ENCODE measurements at regions not wholly inside any gene's neighbourhood (a gene's known extent, or its start where the extent isn't known, plus 50 kb on each side); places are given as distances from the start of the nearest gene placed in this dataset.

DNA sequence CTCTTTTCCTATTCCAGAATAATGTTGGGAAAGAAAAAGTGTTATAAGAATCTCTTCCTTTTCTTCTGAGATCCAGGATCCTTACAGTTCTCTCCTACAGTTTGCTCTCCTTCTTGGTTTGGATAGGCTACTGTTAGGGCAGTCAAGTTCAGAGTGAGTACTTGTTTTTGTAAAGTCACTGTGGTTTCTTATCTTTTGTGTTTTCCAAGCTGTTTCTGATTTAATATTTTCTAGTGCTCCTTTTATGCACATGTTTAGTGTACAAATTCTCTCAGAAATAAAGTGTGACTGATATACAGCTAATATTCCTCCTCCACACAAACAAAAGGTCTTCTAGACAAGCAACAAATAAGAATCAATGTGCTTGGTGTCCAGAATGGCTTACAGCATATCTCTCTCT lies 107.7 kb downstream of the BACH1 start:
- peaks cover 2% of the 10 kb centered on the region for H3K9me3 Mint-ChIP-seq (ENCODE audit: low read depth, unreplicated experiment)
- CTCF ChIA-PET: no interaction called here

GRCh38 chr21:29407571-29407970 lies 108.8 kb downstream of the BACH1 start:
- no peak for TF ChIP-seq CTCF (IDR thresholded peaks at IDR 0.05; ENCODE audit: unreplicated experiment)
- CTCF ChIA-PET: no interaction called here
- intact Hi-C loops (cut with micrococcal nuclease; ENCODE audit: unreplicated experiment): no loop called here
- no peaks in the 10 kb centered on the region for H3K36me3 Mint-ChIP-seq (ENCODE audit: insufficient read depth, unreplicated experiment)
- BruUV-seq (replicated peaks): no TSS peak
- no peak for DNase-seq
- peaks cover 9% of the 10 kb centered on the region for H3K4me1 Mint-ChIP-seq (ENCODE audit: low read depth, unreplicated experiment)
- no peak overlapping the region for H3K27ac Mint-ChIP-seq (ENCODE audit: unreplicated experiment)
- peaks cover 2% of the 10 kb centered on the region for H3K9me3 Mint-ChIP-seq (ENCODE audit: low read depth, unreplicated experiment)
- H3K27me3 Mint-ChIP-seq (ENCODE audit: unreplicated experiment): no peaks in the 10 kb centered on the region
- no peak overlapping the region for H3K4me3 Mint-ChIP-seq (ENCODE audit: low read depth, unreplicated experiment)

More for the DNA sequence above, 107.7 kb downstream of the BACH1 start:
- Mint-ChIP-seq H3K4me1 (ENCODE audit: low read depth, unreplicated experiment) (peaks cover 9% of the 10 kb centered on the region), H3K4me3 (ENCODE audit: low read depth, unreplicated experiment) (no peak overlapping the region), H3K36me3 (ENCODE audit: insufficient read depth, unreplicated experiment) (no peaks in the 10 kb centered on the region), H3K27me3 (ENCODE audit: unreplicated experiment) (no peaks in the 10 kb centered on the region), H3K27ac (ENCODE audit: unreplicated experiment) (no peak overlapping the region)
- no peak for TF ChIP-seq CTCF (IDR thresholded peaks at IDR 0.05; ENCODE audit: unreplicated experiment)
- DNase-seq: no peak
- no TSS peak for BruUV-seq (replicated peaks)
- intact Hi-C loops (cut with micrococcal nuclease; ENCODE audit: unreplicated experiment): no loop called here

- H3K9me3 Mint-ChIP-seq (ENCODE audit: low read depth, unreplicated experiment): no peaks in the 10 kb centered on the region
- DNase-seq: no peak
- H3K36me3 Mint-ChIP-seq (ENCODE audit: insufficient read depth, unreplicated experiment): no peaks in the 10 kb centered on the region
- no TSS peak for BruUV-seq (replicated peaks)
- TF ChIP-seq CTCF (IDR thresholded peaks at IDR 0.05; ENCODE audit: unreplicated experiment): no peak
- CTCF ChIA-PET: no interaction called here
- no peaks in the 10 kb centered on the region for H3K4me1 Mint-ChIP-seq (ENCODE audit: low read depth, unreplicated experiment)
- H3K27me3 Mint-ChIP-seq (ENCODE audit: unreplicated experiment): no peaks in the 10 kb centered on the region
- intact Hi-C loops (cut with micrococcal nuclease; ENCODE audit: unreplicated experiment): no loop called here
- H3K27ac Mint-ChIP-seq (ENCODE audit: unreplicated experiment): no peak overlapping the region
- no peak overlapping the region for H3K4me3 Mint-ChIP-seq (ENCODE audit: low read depth, unreplicated experiment)
Measured at GRCh38 chr21:29413683-29414082, 115.0 kb downstream of the BACH1 start.

- Mint-ChIP-seq H3K9me3 (ENCODE audit: low read depth, unreplicated experiment) (no peaks in the 10 kb centered on the region), H3K27ac (ENCODE audit: unreplicated experiment) (no peak overlapping the region), H3K36me3 (ENCODE audit: insufficient read depth, unreplicated experiment) (no peaks in the 10 kb centered on the region), H3K27me3 (ENCODE audit: unreplicated experiment) (no peaks in the 10 kb centered on the region), H3K4me3 (ENCODE audit: low read depth, unreplicated experiment) (no peak overlapping the region), H3K4me1 (ENCODE audit: low read depth, unreplicated experiment) (no peaks in the 10 kb centered on the region)
- no TSS peak for BruUV-seq (replicated peaks)
- intact Hi-C loops (cut with micrococcal nuclease; ENCODE audit: unreplicated experiment): no loop called here
- CTCF ChIA-PET: no interaction called here
- TF ChIP-seq CTCF (IDR thresholded peaks at IDR 0.05; ENCODE audit: unreplicated experiment): no peak
- DNase-seq: no peak
Measured at GRCh38 chr21:29416268-29416667, 117.5 kb downstream of the BACH1 start.

GRCh38 chr21:29418813-29419212 lies 120.1 kb downstream of the BACH1 start:
- Mint-ChIP-seq H3K9me3 (ENCODE audit: low read depth, unreplicated experiment) (no peaks in the 10 kb centered on the region), H3K27ac (ENCODE audit: unreplicated experiment) (no peak overlapping the region), H3K27me3 (ENCODE audit: unreplicated experiment) (no peaks in the 10 kb centered on the region), H3K4me1 (ENCODE audit: low read depth, unreplicated experiment) (no peaks in the 10 kb centered on the region), H3K36me3 (ENCODE audit: insufficient read depth, unreplicated experiment) (no peaks in the 10 kb centered on the region), H3K4me3 (ENCODE audit: low read depth, unreplicated experiment) (no peak overlapping the region)
- DNase-seq: no peak
- CTCF ChIA-PET: no interaction called here
- no peak for TF ChIP-seq CTCF (IDR thresholded peaks at IDR 0.05; ENCODE audit: unreplicated experiment)
- no TSS peak for BruUV-seq (replicated peaks)
- intact Hi-C loops (cut with micrococcal nuclease; ENCODE audit: unreplicated experiment): no loop called here
